Amniotic epithelial cell (primary cell): ENCODE measurements at regions not wholly inside any gene's neighbourhood (a gene's known extent, or its start where the extent isn't known, plus 50 kb on each side); places are given as distances from the start of the nearest gene placed in this dataset.
"Not testable (repeated sequence)": the region's sequence is repeated elsewhere in the genome, so short reads cannot be mapped to it uniquely, and the experiment has no call there.

Experiments
- DNase-seq: peaks from one replicate; pipeline ENCODE4 v3.0.0-alpha.2; 2010; ENCODE audit warnings: low read depth

- DNase-seq: peak; percentile 77
Observed at GRCh38 chr5:107072440-107072839, 598.3 kb downstream of the EFNA5 start.

GRCh38 chr5:107068782-107069181 is 602.0 kb downstream of the EFNA5 start:
- no peak for DNase-seq

GRCh38 chr5:107067395-107067794 is 603.3 kb downstream of the EFNA5 start:
- DNase-seq: no peak

GRCh38 chr5:107063511-107063910 is 607.2 kb downstream of the EFNA5 start:
- peak; percentile 14 for DNase-seq

- no peak for DNase-seq
Observed at GRCh38 chr5:107058803-107059202, 611.9 kb downstream of the EFNA5 start.

- peak; percentile 67 for DNase-seq
Observed at GRCh38 chr5:107058235-107058634, 612.5 kb downstream of the EFNA5 start.

- no peak for DNase-seq
Observed at GRCh38 chr5:107056278-107056677, 614.5 kb downstream of the EFNA5 start.

- DNase-seq: no peak
Observed at GRCh38 chr5:107047048-107047447, 623.7 kb downstream of the EFNA5 start.

- DNase-seq: no peak
Observed at GRCh38 chr5:107043665-107044064, 627.1 kb downstream of the EFNA5 start.

- no peak for DNase-seq
Observed at GRCh38 chr5:107040907-107041306, 629.8 kb downstream of the EFNA5 start.

GRCh38 chr5:107032629-107033028 is 638.1 kb downstream of the EFNA5 start:
- DNase-seq: no peak

GRCh38 chr5:107028938-107029337 is 641.8 kb downstream of the EFNA5 start:
- no peak for DNase-seq

- no peak for DNase-seq
Observed at GRCh38 chr5:107025712-107026497, 644.8 kb downstream of the EFNA5 start.

- no peak for DNase-seq
Observed at GRCh38 chr5:107023732-107024131, 647.0 kb downstream of the EFNA5 start.

- DNase-seq: no peak
Observed at GRCh38 chr5:107021575-107021974, 649.2 kb downstream of the EFNA5 start.

GRCh38 chr5:107020626-107021025 is 650.1 kb downstream of the EFNA5 start:
- no peak for DNase-seq

GRCh38 chr5:107017616-107018015 is 653.1 kb downstream of the EFNA5 start:
- no peak for DNase-seq

GRCh38 chr5:107012371-107012770 is 658.4 kb downstream of the EFNA5 start:
- no peak for DNase-seq

GRCh38 chr5:107011605-107012004 is 659.1 kb downstream of the EFNA5 start:
- no peak for DNase-seq

GRCh38 chr5:107010060-107010459 is 660.7 kb downstream of the EFNA5 start:
- DNase-seq: no peak

- DNase-seq: no peak
Observed at GRCh38 chr5:107005653-107006052, 665.1 kb downstream of the EFNA5 start.

- DNase-seq: no peak
Observed at GRCh38 chr5:107005161-107005560, 665.6 kb downstream of the EFNA5 start.

- peak; percentile 2 for DNase-seq
Observed at GRCh38 chr5:107002115-107002514, 668.6 kb downstream of the EFNA5 start.

- not testable (repeated sequence) for DNase-seq
Observed at GRCh38 chr5:106999506-106999905, 671.2 kb downstream of the EFNA5 start.
